KMS-11 (cell line): ENCODE measurements at regions not wholly inside any gene's neighbourhood (a gene's known extent, or its start where the extent isn't known, plus 50 kb on each side); places are given as distances from the start of the nearest gene placed in this dataset.

Experiments
- H2AFZ ChIP-seq: fragments of 200-600 bp; sonication (generic); 2 replicates; pipeline ENCODE4 v1.6.1; 2016; ENCODE audit warnings: antibody characterized with exemption, mixed run types, low read depth
- H3K27ac ChIP-seq: fragments of 200-600 bp; sonication (generic); 2 replicates; pipeline ENCODE4 v1.6.1; 2016; ENCODE audit warnings: mild to moderate bottlenecking, mixed run types
- H3K27me3 ChIP-seq: fragments of 200-600 bp; sonication (generic); 2 replicates; pipeline ENCODE4 v1.6.1; 2017; ENCODE audit warnings: mild to moderate bottlenecking, low read depth, mixed run types, moderate library complexity; ENCODE audit not compliant: insufficient read depth
- H3K36me3 ChIP-seq: fragments of 200-600 bp; sonication (generic); 2 replicates; pipeline ENCODE4 v1.6.1; 2017; ENCODE audit warnings: mild to moderate bottlenecking, mixed run types; ENCODE audit not compliant: insufficient read depth
- H3K4me1 ChIP-seq: fragments of 200-600 bp; sonication (generic); 2 replicates; pipeline ENCODE4 v1.6.1; 2016; ENCODE audit warnings: mild to moderate bottlenecking, low read depth, mixed run types; ENCODE audit not compliant: poor library complexity, severe bottlenecking
- H3K4me2 ChIP-seq: fragments of 200-600 bp; sonication (generic); 2 replicates; pipeline ENCODE4 v1.7.0; 2016; ENCODE audit warnings: mild to moderate bottlenecking, mixed run types
- H3K4me3 ChIP-seq: fragments of 200-600 bp; sonication (generic); IDR thresholded peaks from 2 replicates; pipeline ENCODE4 v1.6.1; 2017; ENCODE audit warnings: low read depth, low read length, mixed read lengths; ENCODE audit not compliant: insufficient read depth
- H3K79me2 ChIP-seq: fragments of 200-600 bp; sonication (generic); 2 replicates; pipeline ENCODE4 v1.6.1; 2016; ENCODE audit warnings: low read depth, mixed run types; ENCODE audit not compliant: insufficient read depth
- H3K9ac ChIP-seq: fragments of 200-600 bp; sonication (generic); 2 replicates; pipeline ENCODE4 v1.6.1; 2016; ENCODE audit warnings: mild to moderate bottlenecking, mixed run types
- H4K20me1 ChIP-seq: fragments of 200-600 bp; sonication (generic); 2 replicates; pipeline ENCODE4 v1.6.1; 2016; ENCODE audit warnings: mild to moderate bottlenecking, mixed run types; ENCODE audit not compliant: insufficient read depth
- CTCF ChIP-seq: fragments of 200-600 bp; sonication (generic); conservative IDR thresholded peaks from 2 replicates; pipeline ENCODE4 v1.6.1; 2017; ENCODE audit warnings: low read depth, mild to moderate bottlenecking, antibody characterized with exemption, low read length, moderate library complexity, mixed read lengths

- no peak for TF ChIP-seq CTCF
- no peaks in the 10 kb centered on the region for H4K20me1 ChIP-seq
Observed at GRCh38 chr5:124839371-124839998, 93.0 kb upstream of the ZNF608 start.

DNA sequence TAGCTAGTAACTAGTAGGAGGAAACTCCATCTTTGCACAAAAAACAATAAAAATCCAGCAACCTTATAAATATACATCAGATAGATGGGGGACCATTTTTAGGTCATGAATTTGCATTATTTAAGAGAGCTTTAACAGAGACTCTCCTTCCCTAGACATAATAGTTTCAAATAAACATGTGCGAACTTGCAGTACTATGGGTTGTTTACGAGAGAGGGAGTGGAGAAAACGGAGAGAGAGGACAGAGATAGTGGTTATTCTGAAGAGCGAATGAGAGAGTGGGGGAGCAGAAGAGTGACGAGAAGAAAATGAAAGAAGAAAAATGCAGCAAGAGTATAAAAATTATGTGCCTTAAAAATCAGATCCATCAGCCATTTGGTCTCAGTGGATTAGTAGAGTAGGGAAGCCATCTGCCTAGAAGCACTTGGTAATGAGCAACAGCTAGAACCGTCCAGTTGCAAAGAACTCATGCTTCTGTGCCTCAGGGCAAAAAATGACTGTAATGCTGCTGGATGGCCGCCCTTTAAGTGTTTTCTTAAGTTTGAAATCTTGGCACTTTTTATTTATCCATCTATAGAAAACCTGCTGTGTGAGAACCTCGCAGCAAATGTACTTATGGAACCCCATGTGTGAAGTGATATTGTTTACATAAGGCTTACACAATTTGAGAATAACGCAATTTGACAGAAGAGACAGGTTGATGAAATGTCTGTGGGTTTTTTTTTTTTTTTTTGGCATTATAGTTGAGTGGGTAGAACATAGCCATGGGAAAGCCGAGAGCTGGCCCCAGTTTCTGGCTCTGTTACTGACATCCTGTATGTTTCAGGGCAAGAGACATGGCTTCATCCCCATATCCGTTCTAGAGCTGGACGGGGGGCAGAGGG, 95.6 kb upstream of the ZNF608 start:
- no peak for TF ChIP-seq CTCF
- H3K9ac ChIP-seq, result no peak overlapping the region
- H3K4me1 ChIP-seq, result no peaks in the 10 kb centered on the region
- H3K79me2 ChIP-seq, result no peaks in the 10 kb centered on the region
- H3K36me3 ChIP-seq, result no peaks in the 10 kb centered on the region
- no peaks in the 10 kb centered on the region for H3K27me3 ChIP-seq
- no peak overlapping the region for H3K27ac ChIP-seq
- H3K4me2 ChIP-seq, result no peak overlapping the region
- no peak overlapping the region for H2AFZ ChIP-seq
- H3K4me3 ChIP-seq, result no peak overlapping the region
- H4K20me1 ChIP-seq, result no peaks in the 10 kb centered on the region

More at GRCh38 chr5:124839371-124839998, 93.0 kb upstream of the ZNF608 start:
- Histone ChIP-seq H3K36me3 (no peaks in the 10 kb centered on the region), H2AFZ (no peak overlapping the region), H3K9ac (no peak overlapping the region), H3K27ac (no peak overlapping the region), H3K27me3 (no peaks in the 10 kb centered on the region), H3K4me1 (no peaks in the 10 kb centered on the region), H3K4me2 (no peak overlapping the region), H3K4me3 (no peak overlapping the region), H3K79me2 (no peaks in the 10 kb centered on the region)

- Histone ChIP-seq H3K4me3 (no peak overlapping the region), H3K4me2 (no peak overlapping the region), H3K4me1 (no peaks in the 10 kb centered on the region), H3K9ac (no peak overlapping the region), H3K27ac (no peak overlapping the region), H3K36me3 (no peaks in the 10 kb centered on the region), H3K27me3 (no peaks in the 10 kb centered on the region), H3K79me2 (no peaks in the 10 kb centered on the region), H2AFZ (no peak overlapping the region), H4K20me1 (no peaks in the 10 kb centered on the region)
- no peak for TF ChIP-seq CTCF
Observed at GRCh38 chr5:124842725-124843595, 96.5 kb upstream of the ZNF608 start.

DNA sequence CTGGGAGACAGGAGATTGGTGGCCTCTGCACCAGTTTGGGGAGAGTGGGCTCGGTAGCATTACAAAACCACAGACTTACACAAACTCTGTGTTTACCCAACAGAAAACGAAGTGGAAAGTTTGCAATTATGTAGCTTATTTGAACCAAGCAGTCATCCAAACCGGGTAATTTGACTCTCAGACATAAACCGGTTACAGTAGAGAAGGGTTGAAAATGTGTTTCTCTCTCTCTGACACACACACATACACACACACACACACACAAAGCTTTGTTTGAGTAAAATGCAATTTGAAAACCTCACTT, 97.1 kb upstream of the ZNF608 start:
- H3K4me2 ChIP-seq, result no peak overlapping the region
- H4K20me1 ChIP-seq, result no peaks in the 10 kb centered on the region
- no peak overlapping the region for H3K4me3 ChIP-seq
- no peak overlapping the region for H3K27ac ChIP-seq
- no peaks in the 10 kb centered on the region for H3K27me3 ChIP-seq
- no peaks in the 10 kb centered on the region for H3K4me1 ChIP-seq
- no peak overlapping the region for H3K9ac ChIP-seq
- H3K79me2 ChIP-seq, result no peaks in the 10 kb centered on the region
- H3K36me3 ChIP-seq, result no peaks in the 10 kb centered on the region
- no peak for TF ChIP-seq CTCF
- no peak overlapping the region for H2AFZ ChIP-seq
